ENCODE measurements at regions not wholly inside any gene's neighbourhood (a gene's known extent, or its start where the extent isn't known, plus 50 kb on each side); places are given as distances from the start of the nearest gene placed in this dataset.

GRCh38 chr1:202069662-202070061 is 53.1 kb upstream of the GPR37L1 start (continued):
- TF ChIP-seq ZSCAN21 (CRISPR knock-in tag; IDR thresholded peaks at IDR 0.05; ENCODE audit: borderline replicate concordance): peak; percentile 56; the same call in 1 of the 2 replicates
- TF ChIP-seq POLR2A (IDR thresholded peaks at IDR 0.05; ENCODE audit: insufficient read depth in 1 of 2, low read depth in 2 of 2, low read length in 2 of 2): no peak
- no peak for TF ChIP-seq WIZ (CRISPR knock-in tag; IDR thresholded peaks at IDR 0.05)
- peak; percentile 61; the same call in 1 of the 2 replicates for TF ChIP-seq MEIS2 (CRISPR knock-in tag; IDR thresholded peaks at IDR 0.05)
- 0 out of 2 replicates have a peak, but pooled peaks have one; percentile 10 for TF ChIP-seq STAG1 (CRISPR knock-in tag; IDR thresholded peaks at IDR 0.05)
- peak; percentile 78 for TF ChIP-seq RXRB (CRISPR knock-in tag; IDR thresholded peaks at IDR 0.05; ENCODE audit: borderline replicate concordance)
- peak; percentile 92 for TF ChIP-seq SKI (IDR thresholded peaks at IDR 0.05; ENCODE audit: partially characterized antibody)
- no peak for TF ChIP-seq HNF1A (IDR thresholded peaks at IDR 0.05; ENCODE audit: low read depth)
- TF ChIP-seq HNF1A (CRISPR knock-in tag; IDR thresholded peaks at IDR 0.05; ENCODE audit: borderline replicate concordance): 0 out of 2 replicates have a peak, but pooled peaks have one; percentile 18
- TF ChIP-seq ZNF678 (CRISPR knock-in tag; IDR thresholded peaks at IDR 0.05): no peak
- TF ChIP-seq ZNF205 (CRISPR knock-in tag; IDR thresholded peaks at IDR 0.05): 0 out of 2 replicates have a peak, but pooled peaks have one; percentile 43
- peak; percentile 72; the same call in 1 of the 2 replicates for TF ChIP-seq GFI1 (CRISPR knock-in tag; IDR thresholded peaks at IDR 0.05; ENCODE audit: borderline replicate concordance)
- TF ChIP-seq ESRRA (CRISPR knock-in tag; IDR thresholded peaks at IDR 0.05; ENCODE audit: low read depth): no peak
- peak; percentile 53 for TF ChIP-seq HNF4A (CRISPR knock-in tag; IDR thresholded peaks at IDR 0.05)
- peak; percentile 42; the same call in 1 of the 2 replicates for TF ChIP-seq ZNF331 (CRISPR knock-in tag; IDR thresholded peaks at IDR 0.05)
- TF ChIP-seq SP1 (IDR thresholded peaks at IDR 0.05): no peak
- TF ChIP-seq SP1 (CRISPR knock-in tag; IDR thresholded peaks at IDR 0.05): no peak
- TF ChIP-seq POGZ (CRISPR knock-in tag; IDR thresholded peaks at IDR 0.05): 0 out of 2 replicates have a peak, but pooled peaks have one; percentile 23
- TF ChIP-seq TFE3 (CRISPR knock-in tag; IDR thresholded peaks at IDR 0.05): 0 out of 2 replicates have a peak, but pooled peaks have one; percentile 33
- peak; percentile 79 for TF ChIP-seq BCL6 (CRISPR knock-in tag; IDR thresholded peaks at IDR 0.05)
- 0 out of 2 replicates have a peak, but pooled peaks have one; percentile 58 for TF ChIP-seq HIC2 (CRISPR knock-in tag; IDR thresholded peaks at IDR 0.05; ENCODE audit: low read depth)
- peak; percentile 89 for TF ChIP-seq FOXA3 (CRISPR knock-in tag; IDR thresholded peaks at IDR 0.05)
- peak; percentile 95 for TF ChIP-seq TBX2 (CRISPR knock-in tag; IDR thresholded peaks at IDR 0.05; ENCODE audit: borderline replicate concordance)
- TF ChIP-seq EP300 (IDR thresholded peaks at IDR 0.05; ENCODE audit: low read depth in 2 of 2, low read length in 2 of 2): peak in 1 of 2 experiments; percentile 13; a peak in 1 of 4 replicates
- no peak for TF ChIP-seq EP300 (CRISPR knock-in tag; IDR thresholded peaks at IDR 0.05; ENCODE audit: borderline replicate concordance)
